H1 (cell line): ENCODE measurements at regions not wholly inside any gene's neighbourhood (a gene's known extent, or its start where the extent isn't known, plus 50 kb on each side); places are given as distances from the start of the nearest gene placed in this dataset.

ENCODE experiments used
- ASH2L ChIP-seq: fragments of 200-600, 300-600 bp; sonication (generic); IDR thresholded peaks from one replicate; pipeline ENCODE4 v1.7.1; 2017; ENCODE audit warnings: low read length
- EP300 ChIP-seq, 2 experiments: IDR thresholded peaks; 1 replicate in 1 of 2; 2 replicates in 1 of 2; pipeline ENCODE4 v1.6.1; 2011 to 2012; ENCODE audit warnings: low read depth in 2 of 2, low read length in 2 of 2, mild to moderate bottlenecking in 2 of 2, borderline replicate concordance in 1 of 2, inconsistent platforms in 1 of 2, moderate library complexity in 1 of 2
- MAFK ChIP-seq: IDR thresholded peaks from 2 replicates; pipeline ENCODE4 v1.6.1; 2012; ENCODE audit warnings: low read depth, mild to moderate bottlenecking, improper control_type of control experiment, low read length
- POLR2AphosphoS5 ChIP-seq: IDR thresholded peaks from 2 replicates; pipeline ENCODE4 v1.6.1; 2011; ENCODE audit warnings: low read depth, low read length
- RNF2 ChIP-seq: fragments of 200-900, 300-1000 bp; sonication (generic); IDR thresholded peaks from 2 replicates; pipeline ENCODE4 v1.7.1; 2016; ENCODE audit warnings: borderline replicate concordance, low read depth, mild to moderate bottlenecking, antibody characterized with exemption, low read length; ENCODE audit not compliant: poor library complexity, severe bottlenecking; ENCODE audit errors: missing control alignments
- TF ChIP-seq, protein P1 (sequence below), 3 experiments: IDR thresholded peaks; 1 replicate in 2 of 3; 2 replicates in 1 of 3; pipeline versions ENCODE4 v1.5.1 to v1.6.1; 2011; ENCODE audit warnings: low read length in 3 of 3, mild to moderate bottlenecking in 3 of 3, inconsistent platforms in 2 of 3, low read depth in 1 of 3, moderate library complexity in 1 of 3; ENCODE audit not compliant: insufficient read depth in 1 of 3; ENCODE audit errors: control extremely low read depth in 1 of 3
- TF ChIP-seq, protein P2 (sequence below): IDR thresholded peaks from 2 replicates; pipeline ENCODE4 v1.6.1; 2012; ENCODE audit warnings: inconsistent platforms

DNA sequence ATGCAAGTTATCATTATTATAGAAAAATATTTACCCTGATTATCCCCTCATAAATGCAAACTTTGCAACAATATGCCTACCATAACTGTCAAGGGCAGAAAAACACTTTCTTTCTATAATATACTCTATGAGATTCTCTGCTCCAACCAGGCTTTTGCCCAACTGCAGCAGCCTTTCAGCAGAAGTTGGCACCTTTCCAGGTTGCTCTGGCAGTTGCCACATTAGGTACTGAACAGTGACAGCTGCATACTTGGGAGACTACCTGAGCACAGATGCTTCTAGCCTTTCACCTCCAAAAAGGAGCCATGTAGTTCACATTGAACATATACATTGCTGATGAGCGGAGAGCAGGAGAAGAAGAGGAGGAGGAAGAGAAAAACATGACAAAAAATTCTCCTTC, 69.5 kb upstream of the BRWD3 start:
- no peak for TF ChIP-seq MAFK
- TF ChIP-seq, protein P1, sequence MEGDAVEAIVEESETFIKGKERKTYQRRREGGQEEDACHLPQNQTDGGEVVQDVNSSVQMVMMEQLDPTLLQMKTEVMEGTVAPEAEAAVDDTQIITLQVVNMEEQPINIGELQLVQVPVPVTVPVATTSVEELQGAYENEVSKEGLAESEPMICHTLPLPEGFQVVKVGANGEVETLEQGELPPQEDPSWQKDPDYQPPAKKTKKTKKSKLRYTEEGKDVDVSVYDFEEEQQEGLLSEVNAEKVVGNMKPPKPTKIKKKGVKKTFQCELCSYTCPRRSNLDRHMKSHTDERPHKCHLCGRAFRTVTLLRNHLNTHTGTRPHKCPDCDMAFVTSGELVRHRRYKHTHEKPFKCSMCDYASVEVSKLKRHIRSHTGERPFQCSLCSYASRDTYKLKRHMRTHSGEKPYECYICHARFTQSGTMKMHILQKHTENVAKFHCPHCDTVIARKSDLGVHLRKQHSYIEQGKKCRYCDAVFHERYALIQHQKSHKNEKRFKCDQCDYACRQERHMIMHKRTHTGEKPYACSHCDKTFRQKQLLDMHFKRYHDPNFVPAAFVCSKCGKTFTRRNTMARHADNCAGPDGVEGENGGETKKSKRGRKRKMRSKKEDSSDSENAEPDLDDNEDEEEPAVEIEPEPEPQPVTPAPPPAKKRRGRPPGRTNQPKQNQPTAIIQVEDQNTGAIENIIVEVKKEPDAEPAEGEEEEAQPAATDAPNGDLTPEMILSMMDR (IDR thresholded peaks at IDR 0.05; ENCODE audit: control extremely low read depth in 1 of 3, insufficient read depth in 1 of 3, low read depth in 1 of 3, low read length in 3 of 3), result no peak
- TF ChIP-seq RNF2, result no peak
- TF ChIP-seq, protein P2, sequence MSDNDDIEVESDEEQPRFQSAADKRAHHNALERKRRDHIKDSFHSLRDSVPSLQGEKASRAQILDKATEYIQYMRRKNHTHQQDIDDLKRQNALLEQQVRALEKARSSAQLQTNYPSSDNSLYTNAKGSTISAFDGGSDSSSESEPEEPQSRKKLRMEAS, result no peak
- TF ChIP-seq EP300 (IDR thresholded peaks at IDR 0.05; ENCODE audit: borderline replicate concordance in 1 of 2, low read depth in 2 of 2, low read length in 2 of 2), result no peak
- TF ChIP-seq ASH2L, result no peak
- no peak for TF ChIP-seq POLR2AphosphoS5
